ENCODE measurements at regions not wholly inside any gene's neighbourhood (a gene's known extent, or its start where the extent isn't known, plus 50 kb on each side); places are given as distances from the start of the nearest gene placed in this dataset.

DNA sequence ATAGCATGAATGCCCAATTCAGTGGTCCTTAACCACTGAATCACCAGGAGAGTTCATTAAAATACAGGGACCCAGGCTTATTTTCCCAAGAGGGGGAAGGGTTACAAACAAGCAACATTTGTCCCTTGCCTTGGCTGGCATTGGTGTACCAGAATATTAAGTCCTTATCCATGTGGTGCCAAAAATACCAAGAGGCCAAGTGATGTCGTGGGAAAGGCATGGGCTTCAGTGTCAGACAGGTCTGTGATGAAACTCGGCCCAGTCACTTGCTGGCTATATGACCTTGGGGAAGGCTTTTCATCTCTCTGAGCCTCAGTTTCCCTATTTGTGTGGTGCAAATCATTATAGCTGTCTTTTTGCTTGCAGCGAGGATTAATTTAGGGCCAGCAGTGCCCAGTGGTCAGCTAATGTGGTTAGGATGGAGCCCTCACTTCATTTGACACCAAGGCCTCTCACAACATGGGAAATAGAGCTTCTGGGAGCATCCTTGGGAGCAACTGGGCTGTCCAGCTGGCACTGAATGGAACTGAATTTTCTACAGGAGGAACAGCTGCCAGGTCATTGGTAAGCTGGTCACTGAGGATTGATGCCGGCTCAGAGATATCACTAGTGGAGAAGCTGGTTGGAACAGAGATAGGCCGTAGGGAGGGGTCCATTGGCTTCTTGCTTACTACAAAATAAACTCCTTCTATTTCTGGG is 77.2 kb upstream of the PPP2R5A start:
- Histone ChIP-seq H3K4me3 (ENCODE audit: low read depth, low read length) (no peak overlapping the region), H3K4me1 (no peaks in the 10 kb centered on the region), H3K36me3 (no peaks in the 10 kb centered on the region), H3K9me3 (no peaks in the 10 kb centered on the region), H3K27me3 (no peaks in the 10 kb centered on the region)
- no peak for TF ChIP-seq CTCF (IDR thresholded peaks at IDR 0.05; ENCODE audit: low read depth, low read length)
- DNase-seq = no peak

GRCh38 chr1:212208978-212209644 is 76.1 kb upstream of the PPP2R5A start:
- DNase-seq = no peak
- no peaks in the 10 kb centered on the region for H3K9me3 ChIP-seq
- no peaks in the 10 kb centered on the region for H3K4me1 ChIP-seq
- H3K36me3 ChIP-seq = no peaks in the 10 kb centered on the region
- H3K4me3 ChIP-seq (ENCODE audit: low read depth, low read length) = no peak overlapping the region
- no peak for TF ChIP-seq CTCF (IDR thresholded peaks at IDR 0.05; ENCODE audit: low read depth, low read length)
- no peaks in the 10 kb centered on the region for H3K27me3 ChIP-seq

DNA sequence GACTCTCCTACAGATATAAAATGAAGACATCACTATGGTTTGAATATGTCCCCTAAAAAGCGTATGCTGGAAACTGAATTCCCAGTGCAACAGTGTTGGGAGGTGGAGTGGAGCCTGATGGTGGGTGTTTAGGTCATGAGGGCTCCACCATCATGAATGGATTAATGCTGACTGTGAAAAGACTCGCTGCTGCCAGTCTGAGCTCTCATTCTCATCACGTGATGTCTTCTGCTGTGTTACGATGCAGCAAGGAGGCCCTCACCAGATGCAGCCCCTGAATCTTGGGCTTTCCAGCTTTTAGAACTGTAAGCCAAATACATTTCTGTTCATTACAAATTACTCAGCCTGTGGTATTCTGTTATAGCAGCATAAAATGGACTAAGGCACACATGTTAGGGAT is 73.8 kb upstream of the PPP2R5A start:
- Histone ChIP-seq H3K9me3 (no peaks in the 10 kb centered on the region), H3K4me3 (ENCODE audit: low read depth, low read length) (no peak overlapping the region), H3K4me1 (no peaks in the 10 kb centered on the region; the same call in 1 of the 2 replicates), H3K27me3 (no peaks in the 10 kb centered on the region), H3K36me3 (no peaks in the 10 kb centered on the region)
- TF ChIP-seq CTCF (IDR thresholded peaks at IDR 0.05; ENCODE audit: low read depth, low read length) = no peak
- no peak for DNase-seq

- no peak for DNase-seq
- TF ChIP-seq CTCF (IDR thresholded peaks at IDR 0.05; ENCODE audit: low read depth, low read length) = no peak
- Histone ChIP-seq H3K36me3 (no peaks in the 10 kb centered on the region), H3K27me3 (no peaks in the 10 kb centered on the region), H3K9me3 (no peaks in the 10 kb centered on the region), H3K4me3 (ENCODE audit: low read depth, low read length) (no peak overlapping the region), H3K4me1 (no peaks in the 10 kb centered on the region; the same call in 1 of the 2 replicates)
Observed at GRCh38 chr1:212212343-212212742, 72.9 kb upstream of the PPP2R5A start.

DNA sequence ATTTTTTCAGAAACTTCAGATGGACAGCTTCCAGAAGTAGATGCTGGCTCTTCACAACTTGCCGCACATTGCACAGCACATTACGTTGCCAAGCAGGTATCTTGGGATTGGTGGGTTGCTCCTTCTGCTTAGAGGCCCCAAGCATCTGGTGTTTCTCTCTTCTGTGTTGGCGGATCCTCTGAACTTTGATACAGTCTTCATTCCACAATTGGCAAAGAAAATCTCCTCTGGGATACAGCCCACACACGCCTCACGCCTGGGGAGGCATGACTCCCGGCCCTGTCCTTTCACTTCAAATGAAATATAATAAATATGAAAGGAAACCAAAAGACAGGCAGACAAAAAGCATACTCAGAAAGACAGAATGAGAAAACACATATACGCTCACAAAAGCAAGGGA is 72.3 kb upstream of the PPP2R5A start:
- H3K36me3 ChIP-seq = no peaks in the 10 kb centered on the region
- no peak overlapping the region for H3K4me3 ChIP-seq (ENCODE audit: low read depth, low read length)
- H3K4me1 ChIP-seq = no peaks in the 10 kb centered on the region; the same call in 1 of the 2 replicates
- H3K27me3 ChIP-seq = no peaks in the 10 kb centered on the region
- TF ChIP-seq CTCF (IDR thresholded peaks at IDR 0.05; ENCODE audit: low read depth, low read length) = no peak
- no peaks in the 10 kb centered on the region for H3K9me3 ChIP-seq
- DNase-seq = no peak

DNA sequence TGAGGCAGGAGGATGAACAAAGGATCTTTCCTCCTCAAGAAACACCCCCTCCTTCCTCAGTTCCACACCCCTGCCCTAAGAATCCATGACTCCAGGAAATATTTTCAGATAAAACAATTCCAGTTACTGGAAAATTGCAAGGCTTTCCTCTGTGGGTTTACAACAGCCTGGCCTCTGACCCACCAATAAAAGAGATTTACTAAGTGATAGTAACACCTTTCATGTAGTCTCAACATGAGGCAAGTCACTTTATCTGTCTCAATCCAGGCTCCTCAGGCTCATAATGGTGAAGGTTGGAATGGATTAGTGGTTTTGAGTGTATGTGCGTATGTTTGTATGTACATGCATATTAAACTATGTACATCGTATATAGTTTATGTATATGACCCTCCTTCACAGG is 71.4 kb upstream of the PPP2R5A start:
- H3K27me3 ChIP-seq = no peaks in the 10 kb centered on the region
- H3K4me1 ChIP-seq = no peaks in the 10 kb centered on the region; the same call in 1 of the 2 replicates
- H3K9me3 ChIP-seq = no peaks in the 10 kb centered on the region
- DNase-seq = no peak
- no peak overlapping the region for H3K4me3 ChIP-seq (ENCODE audit: low read depth, low read length)
- no peaks in the 10 kb centered on the region for H3K36me3 ChIP-seq
- TF ChIP-seq CTCF (IDR thresholded peaks at IDR 0.05; ENCODE audit: low read depth, low read length) = no peak

All from BE2C (cell line).